ENCODE measurements at regions not wholly inside any gene's neighbourhood (a gene's known extent, or its start where the extent isn't known, plus 50 kb on each side); places are given as distances from the start of the nearest gene placed in this dataset.
"Not testable (repeated sequence)": the region's sequence is repeated elsewhere in the genome, so short reads cannot be mapped to it uniquely, and the experiment has no call there.

DNA sequence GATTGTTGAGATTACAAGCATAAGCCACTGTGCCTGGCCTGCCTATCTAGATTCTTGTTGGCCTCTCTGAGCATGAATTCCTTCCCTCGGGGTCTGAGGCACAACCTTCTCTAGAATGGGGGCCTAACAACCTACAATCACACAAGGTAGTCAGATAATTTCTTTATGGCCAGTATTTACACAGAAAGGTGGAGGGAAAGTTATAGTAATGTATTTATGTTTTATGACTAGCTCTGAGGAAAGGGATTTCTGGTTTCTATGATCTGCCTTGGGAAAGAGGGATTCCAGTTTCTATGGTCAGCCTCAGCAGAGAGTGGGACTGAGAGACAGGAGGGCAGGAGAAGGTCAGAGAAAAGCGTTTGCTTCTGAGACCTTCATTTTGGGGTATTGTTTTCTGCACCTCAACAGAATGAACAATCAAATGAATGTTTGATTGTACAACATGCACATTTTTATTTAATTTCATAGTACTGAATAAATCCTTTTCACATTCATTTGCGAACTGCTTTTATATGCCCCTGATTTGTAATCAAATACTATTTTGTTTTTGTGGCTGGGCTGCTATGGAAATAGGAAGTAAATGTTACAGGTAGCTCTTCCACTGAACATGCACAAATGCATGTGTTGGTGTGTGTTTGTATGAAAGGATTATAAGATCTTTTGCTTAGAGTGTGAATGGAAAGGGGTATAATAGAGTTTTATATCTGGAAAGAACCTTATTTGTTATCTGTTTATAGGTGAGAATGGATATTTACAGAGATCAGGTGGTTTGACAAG lies 499.7 kb upstream of the RGS6 start:
- no peak for DNase-seq
- no peak overlapping the region for H3K4me3 ChIP-seq
- no peak for ATAC-seq
- no peaks in the 10 kb centered on the region for H3K36me3 ChIP-seq
- no peaks in the 10 kb centered on the region for H3K4me1 ChIP-seq
- no peaks in the 10 kb centered on the region for H3K9me3 ChIP-seq
- in situ Hi-C loops (cut with MboI; ENCODE audit: low sequenced_read_pairs in 4 of 4), result no loop called here
- H3K27me3 ChIP-seq, result no peaks in the 10 kb centered on the region
- no peak overlapping the region for H3K27ac ChIP-seq
- TF ChIP-seq POLR2A (IDR thresholded peaks at IDR 0.05), result no peak
- TF ChIP-seq, protein P1, sequence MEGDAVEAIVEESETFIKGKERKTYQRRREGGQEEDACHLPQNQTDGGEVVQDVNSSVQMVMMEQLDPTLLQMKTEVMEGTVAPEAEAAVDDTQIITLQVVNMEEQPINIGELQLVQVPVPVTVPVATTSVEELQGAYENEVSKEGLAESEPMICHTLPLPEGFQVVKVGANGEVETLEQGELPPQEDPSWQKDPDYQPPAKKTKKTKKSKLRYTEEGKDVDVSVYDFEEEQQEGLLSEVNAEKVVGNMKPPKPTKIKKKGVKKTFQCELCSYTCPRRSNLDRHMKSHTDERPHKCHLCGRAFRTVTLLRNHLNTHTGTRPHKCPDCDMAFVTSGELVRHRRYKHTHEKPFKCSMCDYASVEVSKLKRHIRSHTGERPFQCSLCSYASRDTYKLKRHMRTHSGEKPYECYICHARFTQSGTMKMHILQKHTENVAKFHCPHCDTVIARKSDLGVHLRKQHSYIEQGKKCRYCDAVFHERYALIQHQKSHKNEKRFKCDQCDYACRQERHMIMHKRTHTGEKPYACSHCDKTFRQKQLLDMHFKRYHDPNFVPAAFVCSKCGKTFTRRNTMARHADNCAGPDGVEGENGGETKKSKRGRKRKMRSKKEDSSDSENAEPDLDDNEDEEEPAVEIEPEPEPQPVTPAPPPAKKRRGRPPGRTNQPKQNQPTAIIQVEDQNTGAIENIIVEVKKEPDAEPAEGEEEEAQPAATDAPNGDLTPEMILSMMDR (IDR thresholded peaks at IDR 0.05 in 4 of 5, conservative IDR thresholded peaks at IDR 0.05 in 1 of 5), result no peak
- intact Hi-C loops (cut with DNase I; ENCODE audit: low total_unique reads), result no loop called here

DNA sequence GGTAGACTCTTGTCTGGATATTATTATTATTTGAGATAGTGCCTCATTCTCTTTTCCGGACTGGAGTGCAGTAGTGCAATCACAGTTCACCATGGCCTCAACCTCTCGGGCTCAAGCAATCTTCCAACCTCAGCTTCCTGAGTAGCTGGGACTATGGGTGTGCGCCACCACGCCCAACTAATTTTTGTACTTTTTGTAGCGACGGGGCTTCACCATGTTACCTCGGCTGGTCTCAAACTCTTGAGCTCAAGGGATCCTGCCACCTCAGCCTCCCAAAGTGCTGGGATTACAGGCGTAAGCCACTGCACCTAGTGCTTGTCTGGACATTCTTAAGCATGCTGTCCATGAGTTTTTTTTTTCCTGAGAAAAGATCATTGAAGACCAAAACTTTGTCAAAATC lies 498.9 kb upstream of the RGS6 start:
- no peak for ATAC-seq
- Histone ChIP-seq H3K4me3 (no peak overlapping the region), H3K27me3 (no peaks in the 10 kb centered on the region), H3K4me1 (no peaks in the 10 kb centered on the region), H3K36me3 (no peaks in the 10 kb centered on the region), H3K27ac (no peak overlapping the region), H3K9me3 (no peaks in the 10 kb centered on the region)
- TF ChIP-seq, protein P1 (IDR thresholded peaks at IDR 0.05 in 4 of 5, conservative IDR thresholded peaks at IDR 0.05 in 1 of 5), result no peak
- TF ChIP-seq POLR2A (IDR thresholded peaks at IDR 0.05), result no peak
- no peak for DNase-seq
- in situ Hi-C loops (cut with MboI; ENCODE audit: low sequenced_read_pairs in 4 of 4) (no loop called here), intact Hi-C loops (cut with DNase I; ENCODE audit: low total_unique reads) (no loop called here)

DNA sequence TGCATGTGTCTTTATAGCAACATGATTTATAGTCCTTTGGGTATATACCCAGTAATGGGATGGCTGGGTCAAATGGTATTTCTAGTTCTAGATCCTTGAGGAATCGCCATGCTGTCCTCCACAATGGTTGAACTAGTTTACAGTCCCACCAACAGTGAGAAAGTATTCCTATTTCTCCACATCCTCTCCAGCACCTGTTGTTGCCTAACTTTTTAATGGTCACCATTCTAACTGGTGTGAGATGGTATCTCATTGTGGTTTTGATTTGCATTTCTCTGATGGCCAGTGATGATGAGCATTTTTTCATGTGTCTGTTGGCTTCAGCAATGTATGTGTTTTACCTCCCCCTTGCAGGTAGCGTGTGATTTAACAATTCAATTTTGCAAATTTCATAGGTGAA lies 496.6 kb upstream of the RGS6 start:
- H3K4me3 ChIP-seq; ATAC-seq; H3K27me3 ChIP-seq; H3K9me3 ChIP-seq; DNase-seq; in situ Hi-C loops (cut with MboI; ENCODE audit: low sequenced_read_pairs in 4 of 4); H3K36me3 ChIP-seq; intact Hi-C loops (cut with DNase I; ENCODE audit: low total_unique reads); H3K27ac ChIP-seq; H3K4me1 ChIP-seq: not testable (repeated sequence)

DNA sequence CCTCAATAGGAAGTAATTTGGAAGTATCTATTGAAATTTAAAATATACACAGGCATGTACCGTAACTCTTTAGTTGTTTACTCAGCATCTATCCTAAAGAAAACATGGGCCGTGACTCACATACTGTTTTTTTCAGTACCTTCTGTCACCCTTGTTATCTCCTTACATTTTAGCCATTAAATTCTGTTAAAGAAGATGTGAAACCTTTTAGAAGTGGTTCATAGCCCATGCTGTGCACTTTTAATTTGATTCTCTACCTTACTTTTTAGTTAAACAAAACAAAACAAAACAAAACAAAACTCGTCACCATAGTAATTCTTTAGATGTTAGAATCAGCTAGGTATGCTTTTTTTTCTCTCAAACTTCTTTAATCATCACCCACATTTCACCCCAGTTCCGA lies 494.4 kb upstream of the RGS6 start:
- DNase-seq (no peak), ATAC-seq (no peak)
- Histone ChIP-seq H3K4me1 (peaks cover 0 to 8% of the 10 kb centered on the region in 2 donors), H3K9me3 (no peaks in the 10 kb centered on the region), H3K27ac (no peak overlapping the region), H3K36me3 (no peaks in the 10 kb centered on the region), H3K4me3 (no peak overlapping the region), H3K27me3 (no peaks in the 10 kb centered on the region)
- intact Hi-C loops (cut with DNase I; ENCODE audit: low total_unique reads), result no loop called here
- no peak for TF ChIP-seq POLR2A (IDR thresholded peaks at IDR 0.05)
- TF ChIP-seq, protein P1 (IDR thresholded peaks at IDR 0.05 in 4 of 5, conservative IDR thresholded peaks at IDR 0.05 in 1 of 5), result no peak
- in situ Hi-C loops (cut with MboI; ENCODE audit: low sequenced_read_pairs in 4 of 4), result no loop called here

DNA sequence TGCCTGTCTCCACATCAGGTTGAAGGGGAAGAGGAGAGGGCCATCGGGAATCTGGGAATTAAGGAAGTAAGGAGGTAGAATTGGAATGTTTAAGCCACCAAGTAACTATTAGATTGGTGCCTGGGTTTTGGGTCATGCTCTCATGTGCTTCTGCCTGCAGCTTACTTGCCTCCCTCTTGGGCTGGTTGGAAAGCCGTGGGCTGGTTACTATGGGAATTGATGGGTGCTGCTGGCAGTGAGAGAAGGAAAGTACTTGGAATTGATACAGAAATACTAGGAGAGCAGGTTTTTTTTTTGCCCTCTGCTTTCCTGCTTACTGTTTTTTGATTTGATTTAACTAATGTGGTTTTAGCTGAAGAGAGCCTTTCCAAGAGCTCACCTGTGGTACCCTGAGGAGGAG lies 493.5 kb upstream of the RGS6 start:
- in situ Hi-C loops (cut with MboI; ENCODE audit: low sequenced_read_pairs in 4 of 4) (no loop called here), intact Hi-C loops (cut with DNase I; ENCODE audit: low total_unique reads) (no loop called here)
- TF ChIP-seq, protein P1 (IDR thresholded peaks at IDR 0.05 in 4 of 5, conservative IDR thresholded peaks at IDR 0.05 in 1 of 5), result no peak
- no peak for TF ChIP-seq POLR2A (IDR thresholded peaks at IDR 0.05)
- Histone ChIP-seq H3K9me3 (no peaks in the 10 kb centered on the region), H3K27me3 (no peaks in the 10 kb centered on the region), H3K4me3 (no peak overlapping the region), H3K36me3 (no peaks in the 10 kb centered on the region), H3K4me1 (peaks cover 0 to 8% of the 10 kb centered on the region in 2 donors), H3K27ac (no peak overlapping the region)
- ATAC-seq (no peak), DNase-seq (no peak)

Data from gastrocnemius medialis (tissue), 4 donors.